Activated B cell treated with CpG ODN at 0.5 μM for 24 hours (primary cell): ENCODE measurements at regions not wholly inside any gene's neighbourhood (a gene's known extent, or its start where the extent isn't known, plus 50 kb on each side); places are given as distances from the start of the nearest gene placed in this dataset.

Experiments
- ATAC-seq: fragments of 200-7000 bp; cut with Tn5 transposase; one replicate; pipeline ENCODE4 v1.10.0; 2021; ENCODE audit warnings: low read depth, mild to moderate bottlenecking, moderate library complexity
- CTCF ChIA-PET: fragments of 350-600 bp; sonication (Branson Sonifier 250); formaldehyde crosslinking; loops from one replicate; lab custom pipeline; 2021; ENCODE audit warnings: antibody characterized with exemption; lab: Charles Lee
- POLR2A ChIA-PET: fragments of 350-600 bp; sonication (Branson Sonifier 250); formaldehyde crosslinking; loops from one replicate; lab custom pipeline; 2021; ENCODE audit warnings: antibody characterized with exemption; lab: Charles Lee
- DNase-seq: peaks from one replicate; pipeline ENCODE4 v3.0.0; 2022
- H3K27ac Mint-ChIP-seq: one replicate; pipeline ENCODE4 v1.8.0; 2020; ENCODE audit warnings: mixed read lengths
- H3K27me3 Mint-ChIP-seq: one replicate; pipeline ENCODE4 v1.8.0; 2021; ENCODE audit warnings: mixed read lengths
- H3K36me3 Mint-ChIP-seq: one replicate; pipeline ENCODE4 v1.8.0; 2021; ENCODE audit warnings: low read depth, mixed read lengths
- H3K4me1 Mint-ChIP-seq: one replicate; pipeline ENCODE4 v1.8.0; 2021; ENCODE audit warnings: mixed read lengths
- H3K4me3 Mint-ChIP-seq: one replicate; pipeline ENCODE4 v1.8.0; 2020; ENCODE audit warnings: mild to moderate bottlenecking, mixed read lengths
- H3K9me3 Mint-ChIP-seq: one replicate; pipeline ENCODE4 v1.8.0; 2020; ENCODE audit warnings: mixed read lengths
- intact Hi-C: fragments of 100-400 bp; cut with micrococcal nuclease; formaldehyde crosslinking; loops from one replicate; pipeline ENCODE4 v1.15.1; 2024
- TF ChIP-seq, protein P1 (sequence below): fragments of 200-600 bp; IDR thresholded peaks from one replicate; pipeline ENCODE4 v1.8.0; 2022; ENCODE audit warnings: antibody characterized with exemption, mild to moderate bottlenecking

- Mint-ChIP-seq H3K27ac (no peak overlapping the region), H3K9me3 (no peaks in the 10 kb centered on the region), H3K27me3 (peaks cover 2% of the 10 kb centered on the region), H3K4me1 (peaks cover 53% of the 10 kb centered on the region), H3K4me3 (no peak overlapping the region), H3K36me3 (no peaks in the 10 kb centered on the region)
- ATAC-seq (no peak), DNase-seq (no peak)
- ChIA-PET CTCF (no interaction called here), POLR2A (no interaction called here)
- intact Hi-C loops: no loop called here
- TF ChIP-seq, protein P1, sequence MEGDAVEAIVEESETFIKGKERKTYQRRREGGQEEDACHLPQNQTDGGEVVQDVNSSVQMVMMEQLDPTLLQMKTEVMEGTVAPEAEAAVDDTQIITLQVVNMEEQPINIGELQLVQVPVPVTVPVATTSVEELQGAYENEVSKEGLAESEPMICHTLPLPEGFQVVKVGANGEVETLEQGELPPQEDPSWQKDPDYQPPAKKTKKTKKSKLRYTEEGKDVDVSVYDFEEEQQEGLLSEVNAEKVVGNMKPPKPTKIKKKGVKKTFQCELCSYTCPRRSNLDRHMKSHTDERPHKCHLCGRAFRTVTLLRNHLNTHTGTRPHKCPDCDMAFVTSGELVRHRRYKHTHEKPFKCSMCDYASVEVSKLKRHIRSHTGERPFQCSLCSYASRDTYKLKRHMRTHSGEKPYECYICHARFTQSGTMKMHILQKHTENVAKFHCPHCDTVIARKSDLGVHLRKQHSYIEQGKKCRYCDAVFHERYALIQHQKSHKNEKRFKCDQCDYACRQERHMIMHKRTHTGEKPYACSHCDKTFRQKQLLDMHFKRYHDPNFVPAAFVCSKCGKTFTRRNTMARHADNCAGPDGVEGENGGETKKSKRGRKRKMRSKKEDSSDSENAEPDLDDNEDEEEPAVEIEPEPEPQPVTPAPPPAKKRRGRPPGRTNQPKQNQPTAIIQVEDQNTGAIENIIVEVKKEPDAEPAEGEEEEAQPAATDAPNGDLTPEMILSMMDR: no peak
These were observed 156.0 kb downstream of the KATNAL1 start for GRCh38 chr13:30151388-30151787.

GRCh38 chr13:30149248-30149647, 158.1 kb downstream of the KATNAL1 start:
- Mint-ChIP-seq H3K27ac (no peak overlapping the region), H3K9me3 (peaks cover 4% of the 10 kb centered on the region)
- POLR2A ChIA-PET: no interaction called here

DNA sequence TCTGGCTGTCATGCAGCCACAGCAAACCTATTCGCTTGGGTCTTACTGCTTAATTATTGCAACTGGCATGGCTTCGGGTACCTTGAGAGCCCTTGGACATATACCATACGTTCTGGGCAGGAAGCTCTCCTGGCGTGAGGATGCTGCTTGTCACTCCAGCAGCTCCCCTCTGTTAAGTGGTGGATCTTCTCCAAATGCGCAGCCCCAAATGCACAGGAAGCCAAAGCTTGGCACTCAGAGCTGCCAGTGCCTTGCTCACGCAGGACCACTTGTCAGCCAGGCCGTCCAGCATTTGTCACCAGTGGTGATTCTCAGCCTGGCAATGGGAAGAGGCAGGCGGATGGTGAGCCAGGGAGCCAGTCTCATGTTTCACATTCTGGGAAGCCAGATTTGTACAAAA, 158.6 kb downstream of the KATNAL1 start:
- no peak overlapping the region for H3K4me3 Mint-ChIP-seq
- POLR2A ChIA-PET: no interaction called here

More at GRCh38 chr13:30149248-30149647, 158.1 kb downstream of the KATNAL1 start:
- peaks cover 47% of the 10 kb centered on the region for H3K4me1 Mint-ChIP-seq
- H3K36me3 Mint-ChIP-seq: no peaks in the 10 kb centered on the region
- H3K27me3 Mint-ChIP-seq: no peaks in the 10 kb centered on the region
- ATAC-seq: no peak
- TF ChIP-seq, protein P1: no peak
- DNase-seq: no peak
- CTCF ChIA-PET: no interaction called here
- H3K4me3 Mint-ChIP-seq: no peak overlapping the region
- intact Hi-C loops: loop anchor here (5.0 kb wide), 1 partner anchor 423 kb away; no protein-coding TSS in a partner anchor

GRCh38 chr13:30148171-30148754, 159.1 kb downstream of the KATNAL1 start:
- Mint-ChIP-seq H3K27ac (peak overlapping the region; percentile 69), H3K4me1 (peaks cover 38% of the 10 kb centered on the region), H3K9me3 (peaks cover 4% of the 10 kb centered on the region), H3K27me3 (no peaks in the 10 kb centered on the region), H3K36me3 (no peaks in the 10 kb centered on the region), H3K4me3 (no peak overlapping the region)
- ChIA-PET POLR2A (interaction anchor here (1.6 kb wide), 1 partner anchor 9 kb away, joined by 4 read pairs; no protein-coding TSS in a partner anchor), CTCF (interaction anchor here (0.9 kb wide), 1 partner anchor 16 kb away, joined by 5 read pairs; no protein-coding TSS in a partner anchor)
- intact Hi-C loops: loop anchor here (5.0 kb wide), 1 partner anchor 424 kb away; no protein-coding TSS in a partner anchor
- DNase-seq (no peak), ATAC-seq (peak; percentile 12)
- TF ChIP-seq, protein P1: no peak

More for the DNA sequence above, 158.6 kb downstream of the KATNAL1 start:
- Mint-ChIP-seq H3K9me3 (peaks cover 4% of the 10 kb centered on the region), H3K27me3 (no peaks in the 10 kb centered on the region), H3K27ac (no peak overlapping the region), H3K4me1 (peaks cover 43% of the 10 kb centered on the region), H3K36me3 (no peaks in the 10 kb centered on the region)
- CTCF ChIA-PET: no interaction called here
- no peak for ATAC-seq
- TF ChIP-seq, protein P1: no peak
- no peak for DNase-seq
- intact Hi-C loops: loop anchor here (5.0 kb wide), 1 partner anchor 424 kb away; no protein-coding TSS in a partner anchor

DNA sequence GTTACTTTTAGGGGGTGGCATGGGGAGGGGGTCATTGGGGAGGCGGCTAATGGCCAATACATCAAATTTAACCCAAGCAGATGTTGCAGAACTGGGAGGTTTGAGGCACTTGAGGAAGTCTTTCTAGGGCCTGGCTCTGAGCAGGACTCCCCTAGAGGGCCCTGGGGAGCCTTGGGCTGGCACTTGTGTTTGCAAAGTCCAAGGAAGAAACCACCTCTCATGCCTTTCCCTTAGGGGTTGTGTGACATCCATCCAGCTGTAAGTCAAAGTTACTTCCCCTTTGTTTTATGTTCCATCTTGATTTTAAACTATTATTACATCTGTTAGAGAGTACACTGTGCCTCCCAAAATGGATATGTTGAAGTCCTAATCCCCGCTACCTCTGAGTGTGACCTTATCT, 159.9 kb downstream of the KATNAL1 start:
- intact Hi-C loops: loop anchor here (5.0 kb wide), 1 partner anchor 425 kb away; no protein-coding TSS in a partner anchor
- no peaks in the 10 kb centered on the region for H3K36me3 Mint-ChIP-seq
- TF ChIP-seq, protein P1: no peak
- CTCF ChIA-PET: no interaction called here
- ATAC-seq (peak; percentile 51), DNase-seq (no peak)
- H3K9me3 Mint-ChIP-seq: peaks cover 4% of the 10 kb centered on the region
- peaks cover 37% of the 10 kb centered on the region for H3K4me1 Mint-ChIP-seq
- no peaks in the 10 kb centered on the region for H3K27me3 Mint-ChIP-seq
- H3K4me3 Mint-ChIP-seq: no peak overlapping the region
- peak overlapping the region; percentile 69 for H3K27ac Mint-ChIP-seq
- POLR2A ChIA-PET: interaction anchor here (1.6 kb wide), 1 partner anchor 10 kb away, joined by 4 read pairs; no protein-coding TSS in a partner anchor
